ENCODE measurements at regions not wholly inside any gene's neighbourhood (a gene's known extent, or its start where the extent isn't known, plus 50 kb on each side); places are given as distances from the start of the nearest gene placed in this dataset.

DNA sequence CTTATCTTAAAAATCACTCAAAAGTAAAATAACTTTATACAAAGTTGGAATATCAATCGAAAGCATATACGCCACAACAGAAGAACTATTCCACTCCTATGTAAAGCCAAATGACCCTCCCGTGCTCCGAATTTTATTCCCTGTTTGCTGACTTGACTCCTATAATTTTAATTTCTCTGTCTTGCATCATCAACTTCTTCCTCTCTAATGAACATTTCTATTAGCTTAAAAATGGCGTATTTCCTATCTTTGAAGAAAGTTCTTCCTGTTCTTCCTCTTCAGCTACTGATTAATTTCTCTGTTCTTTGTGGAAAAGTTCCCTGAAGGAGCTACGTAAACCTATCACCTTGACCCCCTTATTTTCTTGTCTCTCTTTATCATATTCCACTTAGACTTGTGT lies 389.3 kb downstream of the LMO7 start:
- TF ChIP-seq, protein P1, sequence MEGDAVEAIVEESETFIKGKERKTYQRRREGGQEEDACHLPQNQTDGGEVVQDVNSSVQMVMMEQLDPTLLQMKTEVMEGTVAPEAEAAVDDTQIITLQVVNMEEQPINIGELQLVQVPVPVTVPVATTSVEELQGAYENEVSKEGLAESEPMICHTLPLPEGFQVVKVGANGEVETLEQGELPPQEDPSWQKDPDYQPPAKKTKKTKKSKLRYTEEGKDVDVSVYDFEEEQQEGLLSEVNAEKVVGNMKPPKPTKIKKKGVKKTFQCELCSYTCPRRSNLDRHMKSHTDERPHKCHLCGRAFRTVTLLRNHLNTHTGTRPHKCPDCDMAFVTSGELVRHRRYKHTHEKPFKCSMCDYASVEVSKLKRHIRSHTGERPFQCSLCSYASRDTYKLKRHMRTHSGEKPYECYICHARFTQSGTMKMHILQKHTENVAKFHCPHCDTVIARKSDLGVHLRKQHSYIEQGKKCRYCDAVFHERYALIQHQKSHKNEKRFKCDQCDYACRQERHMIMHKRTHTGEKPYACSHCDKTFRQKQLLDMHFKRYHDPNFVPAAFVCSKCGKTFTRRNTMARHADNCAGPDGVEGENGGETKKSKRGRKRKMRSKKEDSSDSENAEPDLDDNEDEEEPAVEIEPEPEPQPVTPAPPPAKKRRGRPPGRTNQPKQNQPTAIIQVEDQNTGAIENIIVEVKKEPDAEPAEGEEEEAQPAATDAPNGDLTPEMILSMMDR (IDR thresholded peaks at IDR 0.05; ENCODE audit: insufficient read depth, low read depth, low read length), result no peak
- no peak for TF ChIP-seq EZH2 (IDR thresholded peaks at IDR 0.05; ENCODE audit: insufficient read depth, low read length)
